T-helper 17 cell (primary cell): ENCODE measurements at regions not wholly inside any gene's neighbourhood (a gene's known extent, or its start where the extent isn't known, plus 50 kb on each side); places are given as distances from the start of the nearest gene placed in this dataset.

Source experiments
- ATAC-seq: fragments of 150-1000 bp; cut with Tn5 transposase; 2 replicates; pipeline ENCODE4 v1.10.0; 2021; ENCODE audit warnings: mild to moderate bottlenecking, moderate library complexity
- DNase-seq, 3 donors: peaks; one replicate each; pipeline versions ENCODE4 v3.0.0 to v3.0.0-alpha.2; 2020 to 2021
- H3K9me3 ChIP-seq: one replicate; pipeline ENCODE4 v1.7.0; 2013; ENCODE audit warnings: low read length, mild to moderate bottlenecking; ENCODE audit not compliant: control insufficient read depth, poor library complexity, severe bottlenecking
- H3K27ac Mint-ChIP-seq: one replicate; pipeline ENCODE4 v1.8.0; 2022; ENCODE audit warnings: mild to moderate bottlenecking, moderate library complexity, mixed read lengths
- H3K27me3 Mint-ChIP-seq: one replicate; pipeline ENCODE4 v1.8.0; 2022; ENCODE audit warnings: mixed read lengths
- H3K36me3 Mint-ChIP-seq: one replicate; pipeline ENCODE4 v1.8.0; 2022; ENCODE audit warnings: low read depth, mixed read lengths
- H3K4me1 Mint-ChIP-seq: one replicate; pipeline ENCODE4 v1.8.0; 2022; ENCODE audit warnings: mild to moderate bottlenecking, mixed read lengths
- H3K4me3 Mint-ChIP-seq: one replicate; pipeline ENCODE4 v1.8.0; 2022; ENCODE audit warnings: mild to moderate bottlenecking, moderate library complexity, mixed read lengths

- ATAC-seq (no peak), DNase-seq (no peak)
- Mint-ChIP-seq H3K36me3 (no peaks in the 10 kb centered on the region), H3K4me1 (no peaks in the 10 kb centered on the region), H3K4me3 (no peak overlapping the region), H3K27ac (no peak overlapping the region), H3K27me3 (peaks cover 24% of the 10 kb centered on the region)
- H3K9me3 ChIP-seq = no peaks in the 10 kb centered on the region
Measured at GRCh38 chr16:50998411-50998810, 152.7 kb downstream of the SALL1 start.

- H3K36me3 Mint-ChIP-seq = no peaks in the 10 kb centered on the region
- no peaks in the 10 kb centered on the region for H3K9me3 ChIP-seq
- no peaks in the 10 kb centered on the region for H3K4me1 Mint-ChIP-seq
- peaks cover 24% of the 10 kb centered on the region for H3K27me3 Mint-ChIP-seq
- no peak overlapping the region for H3K27ac Mint-ChIP-seq
- H3K4me3 Mint-ChIP-seq = no peak overlapping the region
- no peak for ATAC-seq
- DNase-seq = no peak
Measured at GRCh38 chr16:50997679-50998078, 153.4 kb downstream of the SALL1 start.

- Mint-ChIP-seq H3K4me1 (no peaks in the 10 kb centered on the region), H3K27ac (no peak overlapping the region), H3K4me3 (no peak overlapping the region), H3K27me3 (peaks cover 24% of the 10 kb centered on the region), H3K36me3 (no peaks in the 10 kb centered on the region)
- ATAC-seq (no peak), DNase-seq (no peak)
- no peaks in the 10 kb centered on the region for H3K9me3 ChIP-seq
Measured at GRCh38 chr16:50996830-50997186, 154.3 kb downstream of the SALL1 start.

- no peaks in the 10 kb centered on the region for H3K9me3 ChIP-seq
- H3K4me1 Mint-ChIP-seq = no peaks in the 10 kb centered on the region
- H3K27me3 Mint-ChIP-seq = peaks cover 24% of the 10 kb centered on the region
- DNase-seq = no peak
- no peak for ATAC-seq
- H3K27ac Mint-ChIP-seq = no peak overlapping the region
- H3K36me3 Mint-ChIP-seq = no peaks in the 10 kb centered on the region
- no peak overlapping the region for H3K4me3 Mint-ChIP-seq
Measured at GRCh38 chr16:50996166-50996829, 154.8 kb downstream of the SALL1 start.

- Mint-ChIP-seq H3K27ac (no peak overlapping the region), H3K4me3 (no peak overlapping the region), H3K36me3 (no peaks in the 10 kb centered on the region), H3K27me3 (peaks cover 18% of the 10 kb centered on the region), H3K4me1 (no peaks in the 10 kb centered on the region)
- DNase-seq = no peak
- ATAC-seq = no peak
- H3K9me3 ChIP-seq = no peaks in the 10 kb centered on the region
Measured at GRCh38 chr16:50994995-50995394, 156.1 kb downstream of the SALL1 start.

- Mint-ChIP-seq H3K4me1 (no peaks in the 10 kb centered on the region), H3K27me3 (no peaks in the 10 kb centered on the region), H3K36me3 (no peaks in the 10 kb centered on the region), H3K27ac (no peak overlapping the region), H3K4me3 (no peak overlapping the region)
- DNase-seq (no peak), ATAC-seq (no peak)
- no peaks in the 10 kb centered on the region for H3K9me3 ChIP-seq
Measured at GRCh38 chr16:50992350-50993032, 158.6 kb downstream of the SALL1 start.

- Mint-ChIP-seq H3K36me3 (no peaks in the 10 kb centered on the region), H3K27me3 (no peaks in the 10 kb centered on the region), H3K4me1 (no peaks in the 10 kb centered on the region), H3K4me3 (no peak overlapping the region), H3K27ac (no peak overlapping the region)
- no peak for ATAC-seq
- H3K9me3 ChIP-seq = no peaks in the 10 kb centered on the region
- DNase-seq = no peak
Measured at GRCh38 chr16:50991436-50991835, 159.6 kb downstream of the SALL1 start.

GRCh38 chr16:50991006-50991405 lies 160.1 kb downstream of the SALL1 start:
- ATAC-seq (no peak), DNase-seq (no peak)
- no peaks in the 10 kb centered on the region for H3K27me3 Mint-ChIP-seq
- H3K4me3 Mint-ChIP-seq = no peak overlapping the region
- H3K4me1 Mint-ChIP-seq = no peaks in the 10 kb centered on the region
- H3K36me3 Mint-ChIP-seq = no peaks in the 10 kb centered on the region
- no peak overlapping the region for H3K27ac Mint-ChIP-seq
- no peaks in the 10 kb centered on the region for H3K9me3 ChIP-seq

- no peaks in the 10 kb centered on the region for H3K9me3 ChIP-seq
- no peaks in the 10 kb centered on the region for H3K4me1 Mint-ChIP-seq
- H3K4me3 Mint-ChIP-seq = no peak overlapping the region
- DNase-seq (no peak), ATAC-seq (no peak)
- H3K36me3 Mint-ChIP-seq = no peaks in the 10 kb centered on the region
- H3K27ac Mint-ChIP-seq = no peak overlapping the region
- no peaks in the 10 kb centered on the region for H3K27me3 Mint-ChIP-seq
Measured at GRCh38 chr16:50989047-50989446, 162.0 kb downstream of the SALL1 start.

GRCh38 chr16:50988441-50988840 lies 162.6 kb downstream of the SALL1 start:
- no peaks in the 10 kb centered on the region for H3K36me3 Mint-ChIP-seq
- no peaks in the 10 kb centered on the region for H3K9me3 ChIP-seq
- no peak overlapping the region for H3K4me3 Mint-ChIP-seq
- DNase-seq (no peak), ATAC-seq (no peak)
- H3K27ac Mint-ChIP-seq = no peak overlapping the region
- no peaks in the 10 kb centered on the region for H3K27me3 Mint-ChIP-seq
- no peaks in the 10 kb centered on the region for H3K4me1 Mint-ChIP-seq

GRCh38 chr16:50986453-50986852 lies 164.6 kb downstream of the SALL1 start:
- H3K36me3 Mint-ChIP-seq = no peaks in the 10 kb centered on the region
- no peak for DNase-seq
- H3K27ac Mint-ChIP-seq = no peak overlapping the region
- H3K27me3 Mint-ChIP-seq = no peaks in the 10 kb centered on the region
- H3K9me3 ChIP-seq = no peaks in the 10 kb centered on the region
- no peak for ATAC-seq
- H3K4me1 Mint-ChIP-seq = no peaks in the 10 kb centered on the region
- H3K4me3 Mint-ChIP-seq = no peak overlapping the region

- no peak overlapping the region for H3K27ac Mint-ChIP-seq
- H3K4me1 Mint-ChIP-seq = no peaks in the 10 kb centered on the region
Measured at GRCh38 chr16:50985733-50986132, 165.3 kb downstream of the SALL1 start.

GRCh38 chr16:50984688-50985087 lies 166.4 kb downstream of the SALL1 start:
- no peak overlapping the region for H3K27ac Mint-ChIP-seq
- H3K27me3 Mint-ChIP-seq = peaks cover 7% of the 10 kb centered on the region
- H3K4me3 Mint-ChIP-seq = no peak overlapping the region
- no peak for DNase-seq
- no peaks in the 10 kb centered on the region for H3K9me3 ChIP-seq
- ATAC-seq = no peak
- no peaks in the 10 kb centered on the region for H3K4me1 Mint-ChIP-seq
- no peaks in the 10 kb centered on the region for H3K36me3 Mint-ChIP-seq

More at GRCh38 chr16:50985733-50986132, 165.3 kb downstream of the SALL1 start:
- no peak for ATAC-seq
- no peak for DNase-seq
- H3K27me3 Mint-ChIP-seq = no peaks in the 10 kb centered on the region
- no peaks in the 10 kb centered on the region for H3K36me3 Mint-ChIP-seq
- no peak overlapping the region for H3K4me3 Mint-ChIP-seq
- H3K9me3 ChIP-seq = no peaks in the 10 kb centered on the region

GRCh38 chr16:50982808-50983207 lies 168.3 kb downstream of the SALL1 start:
- peaks cover 17% of the 10 kb centered on the region for H3K27me3 Mint-ChIP-seq
- no peaks in the 10 kb centered on the region for H3K9me3 ChIP-seq
- no peak overlapping the region for H3K27ac Mint-ChIP-seq
- H3K4me3 Mint-ChIP-seq = no peak overlapping the region
- DNase-seq (no peak), ATAC-seq (no peak)
- no peaks in the 10 kb centered on the region for H3K4me1 Mint-ChIP-seq
- H3K36me3 Mint-ChIP-seq = no peaks in the 10 kb centered on the region
